ENCODE measurements at regions not wholly inside any gene's neighbourhood (a gene's known extent, or its start where the extent isn't known, plus 50 kb on each side); places are given as distances from the start of the nearest gene placed in this dataset.

GRCh38 chr18:29540548-29540947, 1363.6 kb upstream of the CDH2 start (continued):
- TF ChIP-seq CHD7 (IDR thresholded peaks at IDR 0.05; ENCODE audit: insufficient replicate concordance, low read length) (no peak), CBX8 (IDR thresholded peaks at IDR 0.05; ENCODE audit: borderline replicate concordance, low read depth, low read length) (no peak), SP4 (IDR thresholded peaks at IDR 0.05; ENCODE audit: low read length) (no peak), MAFK (IDR thresholded peaks at IDR 0.05; ENCODE audit: low read depth, low read length) (no peak), TEAD4 (IDR thresholded peaks at IDR 0.05; ENCODE audit: low read depth, low read length) (no peak), KDM4A (IDR thresholded peaks at IDR 0.05; ENCODE audit: low read depth, low read length, severe bottlenecking) (no peak), CBX5 (IDR thresholded peaks at IDR 0.05; ENCODE audit: low read depth, low read length) (no peak), EP300 (IDR thresholded peaks at IDR 0.05; ENCODE audit: borderline replicate concordance in 1 of 2, low read depth in 2 of 2, low read length in 2 of 2) (no peak), SIX5 (IDR thresholded peaks at IDR 0.05; ENCODE audit: low read depth, low read length) (no peak), FOSL1 (IDR thresholded peaks at IDR 0.05; ENCODE audit: insufficient read depth, low read depth, low read length) (no peak)
